NCI-H2107 (cell line): ENCODE measurements at regions not wholly inside any gene's neighbourhood (a gene's known extent, or its start where the extent isn't known, plus 50 kb on each side); places are given as distances from the start of the nearest gene placed in this dataset.

Experiments
- DNase-seq: peaks from one replicate; lab custom pipeline; 2025; lab: John Stamatoyannopoulos, UW

GRCh38 chr2:239529313-239530015 lies 128.6 kb upstream of the HDAC4 start:
- DNase-seq: no peak

DNA sequence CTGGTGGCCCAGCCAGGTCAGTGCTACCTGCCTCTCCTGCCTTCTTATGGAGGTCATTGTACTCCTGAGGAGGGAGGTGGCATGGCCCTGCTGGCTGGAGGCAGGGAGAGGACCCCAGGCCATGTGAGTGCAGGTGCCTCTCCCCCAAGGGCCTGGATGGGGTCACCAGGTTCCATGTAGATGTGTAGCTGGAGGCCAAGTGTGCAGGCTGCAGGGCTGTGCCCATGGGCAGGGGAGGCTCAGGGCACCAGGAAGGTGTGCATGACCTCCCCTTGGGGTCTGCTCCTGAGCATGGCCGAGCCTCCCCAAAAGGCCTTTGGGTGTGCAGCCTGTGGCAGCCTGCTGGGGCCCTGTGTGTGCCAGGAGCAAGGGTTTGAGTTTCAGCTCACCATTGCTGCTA lies 128.1 kb upstream of the HDAC4 start:
- DNase-seq: no peak

- DNase-seq: no peak
Measured at GRCh38 chr2:239528146-239528545, 127.3 kb upstream of the HDAC4 start.

DNA sequence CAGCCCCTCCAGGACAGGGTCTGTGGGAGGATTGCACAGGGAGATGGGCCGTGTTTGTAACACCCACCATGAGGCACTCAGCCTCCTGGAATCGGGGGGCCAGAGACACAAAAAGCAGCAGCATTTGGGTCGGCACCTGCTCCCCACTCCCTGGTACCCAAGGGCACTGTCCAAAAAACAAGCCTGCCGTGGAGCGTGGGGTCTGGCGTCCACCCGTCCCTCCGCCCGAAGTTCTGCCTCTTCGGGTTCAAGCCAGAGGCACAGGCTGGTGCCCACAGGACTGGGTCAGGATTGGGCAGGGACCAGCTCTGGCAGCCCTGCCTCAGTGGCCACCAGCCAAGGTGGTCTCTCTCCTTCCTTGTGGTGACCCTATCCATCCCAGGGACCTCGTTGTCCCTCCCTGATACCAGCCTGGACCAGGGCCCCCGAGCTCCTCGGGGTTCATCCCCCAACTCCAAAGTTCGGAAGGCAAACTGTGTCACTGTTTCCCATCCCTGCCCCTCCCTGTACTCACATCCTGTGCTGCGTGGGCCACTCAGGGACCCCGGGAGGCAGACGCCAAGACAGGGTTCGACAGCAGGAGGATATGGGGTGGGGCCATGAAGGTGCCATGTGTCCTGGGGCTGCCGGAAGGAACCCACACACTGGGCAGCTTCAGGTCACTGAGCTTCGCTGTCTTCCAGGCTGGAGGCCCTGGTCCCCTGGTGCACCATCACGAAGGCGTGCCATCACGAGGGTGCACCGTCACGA lies 126.0 kb upstream of the HDAC4 start:
- DNase-seq: no peak

GRCh38 chr2:239526038-239526437 lies 125.2 kb upstream of the HDAC4 start:
- no peak for DNase-seq

- no peak for DNase-seq
Measured at GRCh38 chr2:239523954-239524330, 123.1 kb upstream of the HDAC4 start.

GRCh38 chr2:239523147-239523953 lies 122.5 kb upstream of the HDAC4 start:
- DNase-seq: no peak

DNA sequence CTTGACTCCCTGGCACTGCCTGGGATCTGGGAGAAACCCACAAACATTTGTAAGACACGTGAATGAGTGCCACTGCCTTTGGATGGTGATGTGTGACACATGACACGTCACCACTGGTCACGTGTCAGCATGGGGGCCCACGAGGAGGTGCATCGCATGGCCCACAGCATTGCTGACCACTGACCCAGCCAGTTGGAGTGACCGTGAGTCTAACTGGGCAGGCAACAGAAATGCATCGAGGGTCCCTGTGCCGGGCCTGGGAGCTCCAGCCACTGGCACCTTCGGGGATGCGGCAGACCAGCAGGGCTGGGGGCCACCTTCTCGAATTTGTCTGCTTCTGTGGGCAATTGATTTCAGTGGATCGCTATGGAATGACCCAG lies 121.9 kb upstream of the HDAC4 start:
- no peak for DNase-seq

- no peak for DNase-seq
Measured at GRCh38 chr2:239522002-239522739, 121.4 kb upstream of the HDAC4 start.

DNA sequence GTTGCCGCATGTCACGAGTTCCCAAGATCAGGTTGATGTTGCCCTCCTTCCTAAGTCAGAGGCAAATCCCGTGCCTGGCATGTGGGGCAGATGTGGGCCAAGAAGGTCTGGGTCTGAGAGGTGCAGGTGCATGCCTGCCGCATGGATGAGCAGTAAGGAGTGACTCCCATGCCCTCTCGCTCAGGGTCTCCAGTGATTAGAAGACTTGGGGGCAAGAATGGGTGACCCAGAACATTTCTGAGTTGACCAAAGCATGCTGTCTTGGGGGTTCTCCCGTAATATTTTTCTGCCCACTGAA lies 120.6 kb upstream of the HDAC4 start:
- DNase-seq: no peak

DNA sequence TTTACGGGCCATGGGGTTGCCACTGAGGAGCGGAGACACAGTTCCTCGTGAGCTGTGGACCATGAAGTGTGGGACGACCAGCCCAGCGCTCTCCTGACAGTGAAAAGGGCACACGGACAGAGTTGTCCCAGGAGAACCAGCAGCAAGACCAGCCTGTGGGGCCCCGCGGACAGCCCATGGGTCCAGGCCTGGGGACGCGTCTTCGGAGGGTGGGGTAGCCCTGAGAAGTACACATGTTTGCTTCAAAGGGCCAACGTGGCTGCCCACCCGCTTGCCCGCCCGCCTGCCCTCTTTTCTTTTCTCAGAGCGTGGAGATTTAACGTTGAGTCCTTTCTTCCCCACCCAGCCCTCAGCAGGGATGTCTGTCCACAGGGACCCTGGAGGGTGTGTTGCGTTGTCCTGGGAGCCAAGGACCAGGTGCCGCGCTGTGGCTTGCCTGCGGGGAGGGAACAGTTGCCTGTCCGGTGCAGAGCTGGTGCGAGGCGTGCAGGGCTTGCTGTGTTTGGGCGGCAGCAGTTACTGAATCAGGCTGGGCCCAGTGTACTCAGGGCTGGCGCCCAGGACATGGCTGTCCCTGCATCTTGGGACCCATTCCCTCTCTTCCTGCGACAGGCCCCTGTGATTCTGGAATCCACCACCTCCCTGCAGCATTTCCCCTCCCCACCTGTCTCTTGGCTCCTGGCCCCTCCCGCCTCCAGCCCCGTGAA lies 120.1 kb upstream of the HDAC4 start:
- DNase-seq: no peak

GRCh38 chr2:239519921-239520585 lies 119.2 kb upstream of the HDAC4 start:
- no peak for DNase-seq

DNA sequence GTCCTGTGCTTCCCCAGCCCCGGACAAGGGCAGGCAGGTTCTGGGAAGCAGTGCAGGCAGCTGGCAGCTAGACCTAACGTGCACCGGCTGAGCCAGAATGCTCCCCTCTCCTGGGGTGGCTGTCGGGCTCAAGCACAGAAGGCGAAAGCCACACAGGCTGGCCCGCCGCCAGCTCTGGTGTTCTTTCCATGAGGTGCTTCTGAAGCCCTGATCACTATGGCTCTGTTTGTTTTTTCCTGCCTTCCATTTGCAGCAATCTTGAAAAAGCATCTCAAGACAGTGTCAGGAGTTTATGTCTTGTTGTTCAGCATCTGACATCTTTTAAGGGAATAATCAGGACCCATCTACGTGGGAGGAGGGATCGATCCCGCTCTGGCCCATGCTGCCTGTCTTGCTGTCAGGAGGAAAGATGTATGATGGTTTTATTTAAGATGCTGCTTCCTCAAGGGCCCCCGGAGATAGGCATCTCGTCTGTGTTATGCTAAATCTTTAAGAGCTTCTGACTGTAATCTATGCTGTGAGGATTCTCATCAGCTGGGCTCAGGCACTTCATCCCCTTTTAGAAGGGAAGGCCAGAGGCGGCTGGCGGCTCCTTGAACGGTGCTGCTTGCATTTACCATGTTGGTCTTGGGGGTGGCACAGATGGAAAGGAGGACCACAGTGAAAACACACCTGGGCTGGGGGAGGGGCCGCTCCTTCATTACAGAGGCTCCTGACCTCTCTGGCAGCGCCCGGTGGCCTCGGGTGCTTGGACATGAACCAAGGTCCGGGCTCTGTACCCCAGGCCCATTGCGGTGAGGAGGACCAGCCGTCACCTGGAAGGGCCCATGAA lies 118.5 kb upstream of the HDAC4 start:
- peak; percentile 41 for DNase-seq

DNA sequence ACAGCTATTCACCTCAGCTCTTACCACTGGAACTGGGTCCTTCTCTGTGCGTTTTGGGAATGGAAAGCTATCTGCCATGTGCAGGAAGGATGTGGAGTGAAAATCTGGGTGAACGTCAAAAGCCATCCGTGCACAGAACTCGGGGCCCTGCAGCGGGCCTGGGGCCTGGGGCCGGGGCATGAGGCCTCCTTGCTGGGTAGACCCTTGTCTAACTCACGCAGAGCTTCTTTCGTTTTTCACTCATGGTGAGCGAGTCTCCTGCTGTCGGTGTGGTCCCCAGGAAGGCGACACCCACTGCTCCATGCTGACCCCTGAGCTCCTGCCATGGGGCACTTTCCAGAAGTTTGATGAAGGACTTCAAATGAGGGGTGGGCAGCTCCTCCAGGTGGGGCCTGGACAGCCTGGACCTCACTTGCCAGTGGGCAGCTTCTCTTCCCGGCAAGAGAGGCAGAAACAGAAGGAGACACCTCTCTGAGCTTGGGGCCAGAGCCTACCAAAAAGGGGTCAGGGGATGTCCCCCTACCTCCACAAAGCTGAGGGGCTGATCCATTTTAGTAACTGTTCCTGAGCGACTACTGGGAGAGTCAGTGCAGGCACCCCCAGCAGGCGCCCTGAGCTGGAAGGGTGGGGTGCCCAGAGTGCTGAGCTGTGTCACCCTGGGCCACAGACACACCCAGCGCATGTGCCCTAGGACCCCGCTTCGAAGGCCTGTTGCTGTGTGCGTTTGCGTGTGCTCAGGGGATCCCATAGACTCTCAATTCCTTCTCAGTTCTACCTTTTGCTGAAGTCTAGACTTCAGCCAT lies 117.7 kb upstream of the HDAC4 start:
- no peak for DNase-seq

DNA sequence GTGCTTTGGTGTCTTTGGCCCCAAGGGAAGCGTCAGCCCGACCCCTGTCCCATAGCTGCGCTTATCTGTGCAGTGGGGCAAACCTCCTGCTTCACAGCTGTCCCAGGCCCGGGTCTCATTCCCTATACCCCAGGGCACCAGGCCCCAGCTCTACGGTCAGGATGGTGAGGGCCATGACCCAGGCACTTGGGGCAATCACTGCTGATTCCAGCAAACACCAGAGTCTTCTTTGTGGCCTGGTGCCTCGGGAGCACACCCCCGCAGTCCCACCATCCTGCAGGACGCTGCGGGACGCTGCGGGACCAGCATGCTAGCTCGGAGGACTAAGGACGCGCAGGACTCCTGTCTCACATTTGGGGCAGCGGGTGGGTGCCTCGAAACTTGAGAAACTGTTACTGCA lies 116.9 kb upstream of the HDAC4 start:
- DNase-seq: no peak

GRCh38 chr2:239516954-239517305 lies 116.1 kb upstream of the HDAC4 start:
- no peak for DNase-seq

DNA sequence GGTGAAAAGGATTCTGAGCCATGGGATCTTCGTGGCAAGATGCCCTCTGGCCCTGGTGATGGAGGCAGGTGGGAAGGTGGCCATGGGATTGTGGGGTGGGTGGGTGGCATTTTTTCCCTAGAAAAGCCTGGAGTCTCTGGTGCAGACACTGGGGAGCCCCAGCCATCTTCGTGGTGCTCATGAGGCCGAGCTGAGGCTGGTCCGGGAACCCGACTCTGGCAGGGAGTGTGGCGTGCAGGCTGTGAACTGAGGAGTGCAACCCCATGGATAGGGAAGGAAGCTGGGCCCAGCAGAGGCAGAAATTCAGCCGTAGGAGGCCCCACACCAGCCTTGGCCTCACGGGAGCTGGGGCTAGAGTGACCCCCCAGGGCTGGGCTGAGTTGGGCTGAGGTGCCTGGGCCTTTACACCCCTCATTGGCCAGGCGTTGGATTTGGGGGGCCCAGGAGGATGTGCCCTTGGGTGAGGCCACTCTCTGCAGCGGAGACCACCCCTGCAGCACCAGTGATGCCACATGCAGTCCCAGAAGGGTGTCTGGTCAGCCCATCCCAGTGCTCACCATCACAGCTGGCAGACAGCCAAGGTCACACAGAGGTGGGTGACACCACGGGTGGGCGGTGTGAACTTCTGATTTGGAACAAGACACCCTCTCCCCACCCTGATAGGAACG lies 115.6 kb upstream of the HDAC4 start:
- no peak for DNase-seq

- no peak for DNase-seq
Measured at GRCh38 chr2:239514754-239515530, 114.1 kb upstream of the HDAC4 start.
